Esophagus squamous epithelium (tissue), 5 donors: ENCODE measurements at regions not wholly inside any gene's neighbourhood (a gene's known extent, or its start where the extent isn't known, plus 50 kb on each side); places are given as distances from the start of the nearest gene placed in this dataset.

ENCODE experiments used
- DNase-seq: peaks from one replicate; lab custom pipeline; 2025; lab: John Stamatoyannopoulos, UW
- H3K27ac ChIP-seq, 4 donors: fragments of 200-600 bp; sonication (generic); one replicate each; pipeline ENCODE4 v1.5.1; 2016 to 2019; ENCODE audit warnings: mild to moderate bottlenecking in 1 of 4
- H3K27me3 ChIP-seq, 4 donors: fragments of 200-600 bp; sonication (generic); 1 replicate in 3 of 4; 2 replicates in 1 of 4; pipeline versions ENCODE4 v1.5.1 to v1.6.0; 2017 to 2021; ENCODE audit warnings: antibody characterized with exemption in 1 of 4
- H3K36me3 ChIP-seq, 3 donors: fragments of 200-600 bp; sonication (generic); one replicate each; pipeline ENCODE4 v1.5.1; 2016 to 2019
- H3K4me1 ChIP-seq, 3 donors: fragments of 200-600 bp; sonication (generic); one replicate each; pipeline ENCODE4 v1.5.1; 2017 to 2019
- H3K4me3 ChIP-seq, 4 donors: fragments of 200-600 bp; sonication (generic); 1 replicate in 3 of 4; 2 replicates in 1 of 4; pipeline ENCODE4 v1.5.1; 2016 to 2019; ENCODE audit warnings: mild to moderate bottlenecking in 2 of 4, moderate library complexity in 1 of 4
- H3K9me3 ChIP-seq, 3 donors: fragments of 200-600 bp; sonication (generic); one replicate each; pipeline ENCODE4 v1.5.1; 2016 to 2019
- POLR2A ChIP-seq, 4 donors: fragments of 450-650 bp; IDR thresholded peaks; one replicate each; pipeline ENCODE4 v1.6.1; 2017; ENCODE audit warnings: antibody characterized with exemption in 4 of 4, mild to moderate bottlenecking in 4 of 4, moderate library complexity in 3 of 4
- WGBS, 2 donors: methylation state at CpG; one replicate each; pipeline ENCODE4 v1.1.5; 2018; 5-methylcytosine and 5-hydroxymethylcytosine counted together
- intact Hi-C: fragments of 100-400 bp; cut with DNase I; formaldehyde crosslinking; loops from one replicate; pipeline ENCODE4 v1.15.0; 2022
- TF ChIP-seq, protein P1 (sequence below), 6 experiments: fragments of 450-650 bp in 4 of 6; fragments of 200-600 bp in 2 of 6; sonication (generic) in 2 of 6; IDR thresholded peaks; one replicate each; pipeline ENCODE4 v1.5.1; 2016 to 2019; ENCODE audit warnings: antibody characterized with exemption in 6 of 6, mild to moderate bottlenecking in 4 of 6, moderate library complexity in 4 of 6
- donor health status: DM: yes; HTN: yes; CAD: no.

DNA sequence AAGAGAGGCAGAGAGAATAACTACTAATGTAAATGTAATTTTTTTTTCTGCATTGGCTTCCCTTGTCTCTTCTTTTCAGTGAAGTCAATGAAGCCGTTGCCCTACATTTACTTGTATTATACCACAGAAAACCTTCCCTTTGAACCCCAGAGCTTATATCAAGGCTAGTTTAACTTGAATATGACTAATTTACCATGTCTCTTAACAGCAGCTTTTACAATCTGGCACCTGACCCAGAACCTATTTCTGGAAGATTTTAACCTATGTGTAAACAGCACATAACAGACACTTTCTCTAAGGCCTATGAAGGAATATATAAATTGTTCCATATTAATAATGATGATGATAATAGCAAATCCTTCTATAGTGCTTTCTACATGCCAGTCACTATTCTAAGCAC, 580.5 kb upstream of the NXPH2 start:
- H3K4me3 ChIP-seq = no peak overlapping the region
- intact Hi-C loops = no loop called here
- H3K36me3 ChIP-seq = no peaks in the 10 kb centered on the region
- no peaks in the 10 kb centered on the region for H3K9me3 ChIP-seq
- no peaks in the 10 kb centered on the region for H3K4me1 ChIP-seq
- no peak for DNase-seq
- H3K27me3 ChIP-seq = no peaks in the 10 kb centered on the region
- no peak for TF ChIP-seq POLR2A (IDR thresholded peaks at IDR 0.05)
- TF ChIP-seq, protein P1, sequence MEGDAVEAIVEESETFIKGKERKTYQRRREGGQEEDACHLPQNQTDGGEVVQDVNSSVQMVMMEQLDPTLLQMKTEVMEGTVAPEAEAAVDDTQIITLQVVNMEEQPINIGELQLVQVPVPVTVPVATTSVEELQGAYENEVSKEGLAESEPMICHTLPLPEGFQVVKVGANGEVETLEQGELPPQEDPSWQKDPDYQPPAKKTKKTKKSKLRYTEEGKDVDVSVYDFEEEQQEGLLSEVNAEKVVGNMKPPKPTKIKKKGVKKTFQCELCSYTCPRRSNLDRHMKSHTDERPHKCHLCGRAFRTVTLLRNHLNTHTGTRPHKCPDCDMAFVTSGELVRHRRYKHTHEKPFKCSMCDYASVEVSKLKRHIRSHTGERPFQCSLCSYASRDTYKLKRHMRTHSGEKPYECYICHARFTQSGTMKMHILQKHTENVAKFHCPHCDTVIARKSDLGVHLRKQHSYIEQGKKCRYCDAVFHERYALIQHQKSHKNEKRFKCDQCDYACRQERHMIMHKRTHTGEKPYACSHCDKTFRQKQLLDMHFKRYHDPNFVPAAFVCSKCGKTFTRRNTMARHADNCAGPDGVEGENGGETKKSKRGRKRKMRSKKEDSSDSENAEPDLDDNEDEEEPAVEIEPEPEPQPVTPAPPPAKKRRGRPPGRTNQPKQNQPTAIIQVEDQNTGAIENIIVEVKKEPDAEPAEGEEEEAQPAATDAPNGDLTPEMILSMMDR (IDR thresholded peaks at IDR 0.05) = no peak
- no peak overlapping the region for H3K27ac ChIP-seq
- WGBS, 2 donors = 19 to 31% methylated on average over 1 of the region's 1 CpG

DNA sequence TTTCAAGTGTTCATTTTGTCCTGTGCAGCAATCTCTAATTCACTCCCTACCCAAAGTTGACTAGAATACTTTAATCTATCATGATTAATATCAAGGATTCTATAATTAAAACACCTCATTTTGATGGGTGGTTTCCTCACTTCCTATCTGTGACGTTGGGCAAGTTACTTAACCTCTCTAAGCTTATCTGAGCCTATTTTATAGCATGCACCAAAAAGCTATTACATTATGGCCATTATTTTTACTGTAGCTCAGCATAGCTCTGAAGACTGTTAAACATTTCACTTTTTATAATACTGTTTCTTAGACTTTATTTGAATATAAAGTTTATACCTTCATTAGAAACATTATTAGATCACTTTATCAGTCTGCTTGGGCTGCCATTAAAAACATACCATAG, 579.6 kb upstream of the NXPH2 start:
- H3K36me3 ChIP-seq = no peaks in the 10 kb centered on the region
- no peak overlapping the region for H3K4me3 ChIP-seq
- WGBS, 2 donors = 38 to 40% methylated on average over 1 of the region's 1 CpG
- TF ChIP-seq, protein P1 (IDR thresholded peaks at IDR 0.05) = no peak
- no peak for TF ChIP-seq POLR2A (IDR thresholded peaks at IDR 0.05)
- intact Hi-C loops = no loop called here
- H3K9me3 ChIP-seq = no peaks in the 10 kb centered on the region
- no peaks in the 10 kb centered on the region for H3K4me1 ChIP-seq
- H3K27ac ChIP-seq = no peak overlapping the region
- no peak for DNase-seq
- H3K27me3 ChIP-seq = no peaks in the 10 kb centered on the region

DNA sequence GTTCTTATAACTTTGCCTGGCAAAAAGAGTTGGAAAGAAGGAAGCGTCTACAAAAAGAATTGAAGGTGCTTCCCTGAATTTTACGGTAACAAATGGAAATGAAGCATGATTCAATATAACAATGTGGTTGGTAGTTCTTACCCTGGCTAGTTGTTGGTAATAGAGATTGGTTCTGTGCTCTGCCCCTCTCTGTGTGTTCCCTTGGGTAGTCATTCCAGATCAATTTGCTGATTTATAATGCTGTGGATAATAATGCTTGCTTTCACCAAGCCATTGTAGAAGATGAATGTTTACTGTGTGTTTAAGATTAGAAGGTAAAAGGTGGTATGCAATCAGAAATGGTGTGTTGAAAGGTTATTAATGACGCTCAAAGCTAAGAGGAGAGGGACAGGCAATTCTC, 577.8 kb upstream of the NXPH2 start:
- no peak overlapping the region for H3K27ac ChIP-seq
- no peak for TF ChIP-seq POLR2A (IDR thresholded peaks at IDR 0.05)
- TF ChIP-seq, protein P1 (IDR thresholded peaks at IDR 0.05) = no peak
- H3K36me3 ChIP-seq = no peaks in the 10 kb centered on the region
- DNase-seq = no peak
- H3K27me3 ChIP-seq = no peaks in the 10 kb centered on the region
- H3K4me1 ChIP-seq = no peaks in the 10 kb centered on the region
- H3K4me3 ChIP-seq = no peak overlapping the region
- WGBS, 2 donors = 68 to 75% methylated on average over 3 of the region's 3 CpGs
- peaks cover 0 to 9% (median 0%) of the 10 kb centered on the region in 3 donors for H3K9me3 ChIP-seq
- intact Hi-C loops = no loop called here

DNA sequence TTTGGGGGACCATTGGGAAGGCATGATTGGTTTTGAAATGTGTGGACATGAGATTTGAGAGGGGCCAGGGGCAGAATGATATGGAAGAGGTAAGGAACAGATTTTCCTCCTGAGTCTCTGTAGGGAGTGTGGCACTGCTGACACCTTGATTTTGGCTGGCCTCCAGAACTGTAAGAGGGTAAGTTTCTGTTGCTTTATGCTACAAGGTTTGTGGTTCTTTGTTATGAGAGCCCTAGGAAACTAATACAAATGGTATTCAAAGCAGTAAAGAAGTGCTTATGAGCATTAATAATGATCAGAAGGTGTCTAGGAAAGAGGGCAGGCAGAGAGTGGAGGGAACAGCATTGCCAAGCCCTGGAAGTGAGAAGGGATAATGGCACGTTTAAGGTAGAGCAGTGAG, 574.3 kb upstream of the NXPH2 start:
- intact Hi-C loops = no loop called here
- H3K4me1 ChIP-seq = no peaks in the 10 kb centered on the region
- TF ChIP-seq POLR2A (IDR thresholded peaks at IDR 0.05) = no peak
- TF ChIP-seq, protein P1 (IDR thresholded peaks at IDR 0.05) = no peak
- H3K9me3 ChIP-seq = peaks cover 0 to 13% (median 0%) of the 10 kb centered on the region in 3 donors
- no peaks in the 10 kb centered on the region for H3K27me3 ChIP-seq
- H3K4me3 ChIP-seq = no peak overlapping the region
- H3K36me3 ChIP-seq = no peaks in the 10 kb centered on the region
- WGBS, 2 donors = 58 to 71% methylated on average over 1 of the region's 1 CpG
- no peak overlapping the region for H3K27ac ChIP-seq
- DNase-seq = no peak

DNA sequence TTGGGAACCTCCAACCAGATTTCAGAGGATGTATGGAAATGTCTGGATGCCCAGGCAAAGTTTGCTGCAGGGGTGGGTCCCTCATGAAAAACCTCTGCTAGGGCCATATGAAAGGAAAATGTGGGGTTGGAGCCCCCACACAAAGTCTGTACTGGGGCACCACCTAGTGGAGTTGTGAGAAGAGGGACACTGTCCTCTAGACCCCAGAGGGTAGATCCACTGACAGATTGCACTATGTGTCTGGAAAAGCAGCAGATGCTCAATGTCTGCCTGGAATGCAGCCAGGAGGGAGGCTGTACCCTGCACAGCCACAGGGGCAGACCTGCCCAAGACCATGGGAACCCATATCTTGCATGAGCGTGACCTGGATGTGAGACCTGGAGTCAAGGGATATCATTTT, 573.7 kb upstream of the NXPH2 start:
- Histone ChIP-seq H3K9me3 (peaks cover 0 to 13% (median 0%) of the 10 kb centered on the region in 3 donors), H3K4me1 (no peaks in the 10 kb centered on the region), H3K27me3 (no peaks in the 10 kb centered on the region), H3K4me3 (no peak overlapping the region), H3K36me3 (no peaks in the 10 kb centered on the region), H3K27ac (no peak overlapping the region)
- TF ChIP-seq, protein P1 (IDR thresholded peaks at IDR 0.05) = no peak
- TF ChIP-seq POLR2A (IDR thresholded peaks at IDR 0.05) = no peak
- no peak for DNase-seq
- 100% methylated on average over 1 of the region's 1 CpG; no CpG with 5 or more reads in 1 of the 2 donors for WGBS, 2 donors
- intact Hi-C loops = no loop called here
